ENCODE measurements at regions not wholly inside any gene's neighbourhood (a gene's known extent, or its start where the extent isn't known, plus 50 kb on each side); places are given as distances from the start of the nearest gene placed in this dataset.

GRCh38 chrX:10903523-10903922, 207.6 kb upstream of the HCCS start:
- DNase-seq, result no peak

GRCh38 chrX:10904220-10904619, 206.9 kb upstream of the HCCS start:
- DNase-seq, result no peak

- DNase-seq, result no peak
Observed at GRCh38 chrX:10906866-10907265, 204.3 kb upstream of the HCCS start.

GRCh38 chrX:10922159-10922558, 189.0 kb upstream of the HCCS start:
- no peak for DNase-seq

GRCh38 chrX:10922835-10923234, 188.3 kb upstream of the HCCS start:
- no peak for DNase-seq

- no peak for DNase-seq
Observed at GRCh38 chrX:10923466-10923865, 187.7 kb upstream of the HCCS start.

- no peak for DNase-seq
Observed at GRCh38 chrX:10926404-10926803, 184.7 kb upstream of the HCCS start.

- DNase-seq, result no peak
Observed at GRCh38 chrX:10926891-10927290, 184.2 kb upstream of the HCCS start.

GRCh38 chrX:10929747-10930146, 181.4 kb upstream of the HCCS start:
- DNase-seq, result no peak

GRCh38 chrX:10930151-10930550, 181.0 kb upstream of the HCCS start:
- DNase-seq, result no peak

GRCh38 chrX:10931976-10932375, 179.2 kb upstream of the HCCS start:
- DNase-seq, result no peak

- DNase-seq, result no peak
Observed at GRCh38 chrX:10932842-10933440, 178.2 kb upstream of the HCCS start.

GRCh38 chrX:10935501-10935900, 175.6 kb upstream of the HCCS start:
- no peak for DNase-seq

GRCh38 chrX:10936976-10937375, 174.2 kb upstream of the HCCS start:
- DNase-seq, result no peak

GRCh38 chrX:10938365-10938923, 172.7 kb upstream of the HCCS start:
- no peak for DNase-seq

GRCh38 chrX:10939424-10939823, 171.7 kb upstream of the HCCS start:
- no peak for DNase-seq

GRCh38 chrX:10944136-10944885, 166.8 kb upstream of the HCCS start:
- no peak for DNase-seq

GRCh38 chrX:10945498-10945897, 165.6 kb upstream of the HCCS start:
- DNase-seq, result no peak

- DNase-seq, result no peak
Observed at GRCh38 chrX:10949541-10949940, 161.6 kb upstream of the HCCS start.

- no peak for DNase-seq
Observed at GRCh38 chrX:10952619-10953018, 158.5 kb upstream of the HCCS start.

GRCh38 chrX:10965174-10965798, 145.8 kb upstream of the HCCS start:
- no peak for DNase-seq

GRCh38 chrX:10966057-10966456, 145.1 kb upstream of the HCCS start:
- DNase-seq, result no peak

GRCh38 chrX:10971176-10971575, 140.0 kb upstream of the HCCS start:
- no peak for DNase-seq

GRCh38 chrX:10971759-10972158, 139.4 kb upstream of the HCCS start:
- no peak for DNase-seq

Data from islet precursor cell (in vitro differentiated cells).